ENCODE measurements at regions not wholly inside any gene's neighbourhood (a gene's known extent, or its start where the extent isn't known, plus 50 kb on each side); places are given as distances from the start of the nearest gene placed in this dataset.
"Not testable (repeated sequence)": the region's sequence is repeated elsewhere in the genome, so short reads cannot be mapped to it uniquely, and the experiment has no call there.

- DNase-seq (ENCODE audit: low read depth in 4 of 4, low spot score in 2 of 4), result no peak
Observed at GRCh38 chr5:38607396-38607795, 51.0 kb upstream of the LIFR start.

- DNase-seq (ENCODE audit: low read depth in 4 of 4, low spot score in 2 of 4), result no peak
Observed at GRCh38 chr5:38607930-38608564, 51.6 kb upstream of the LIFR start.

- no peak for DNase-seq (ENCODE audit: low read depth in 4 of 4, low spot score in 2 of 4)
Observed at GRCh38 chr5:38608874-38609273, 52.4 kb upstream of the LIFR start.

DNA sequence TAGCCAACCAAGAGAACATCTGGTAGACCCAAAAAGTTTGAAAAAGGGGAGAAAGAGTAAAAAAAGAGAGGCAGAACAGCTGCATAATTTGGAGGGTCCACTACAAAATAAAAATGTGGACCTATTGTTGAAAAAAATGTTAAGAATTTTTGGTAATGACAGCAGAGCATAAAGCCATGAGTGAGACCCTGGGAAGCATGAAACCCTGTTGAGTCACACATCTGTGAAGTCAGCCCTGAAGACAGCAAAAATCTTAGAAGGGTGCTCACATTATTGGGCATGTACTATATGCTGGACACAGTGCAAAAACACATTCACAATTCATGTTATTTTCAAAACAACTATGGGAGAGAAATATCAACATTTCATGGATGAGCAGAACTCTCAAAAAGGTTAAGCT is 56.4 kb upstream of the LIFR start:
- DNase-seq (ENCODE audit: low read depth in 4 of 4, low spot score in 2 of 4), result no peak

- DNase-seq (ENCODE audit: low read depth in 4 of 4, low spot score in 2 of 4), result no peak
Observed at GRCh38 chr5:38613490-38613889, 57.0 kb upstream of the LIFR start.

GRCh38 chr5:38613992-38614836 is 57.8 kb upstream of the LIFR start:
- no peak for DNase-seq (ENCODE audit: low read depth in 4 of 4, low spot score in 2 of 4)

GRCh38 chr5:38615042-38615441 is 58.6 kb upstream of the LIFR start:
- DNase-seq (ENCODE audit: low read depth in 4 of 4, low spot score in 2 of 4), result no peak

GRCh38 chr5:38615981-38616451 is 59.6 kb upstream of the LIFR start:
- no peak for DNase-seq (ENCODE audit: low read depth in 4 of 4, low spot score in 2 of 4)

GRCh38 chr5:38618154-38618553 is 61.7 kb upstream of the LIFR start:
- DNase-seq (ENCODE audit: low read depth in 4 of 4, low spot score in 2 of 4), result no peak

DNA sequence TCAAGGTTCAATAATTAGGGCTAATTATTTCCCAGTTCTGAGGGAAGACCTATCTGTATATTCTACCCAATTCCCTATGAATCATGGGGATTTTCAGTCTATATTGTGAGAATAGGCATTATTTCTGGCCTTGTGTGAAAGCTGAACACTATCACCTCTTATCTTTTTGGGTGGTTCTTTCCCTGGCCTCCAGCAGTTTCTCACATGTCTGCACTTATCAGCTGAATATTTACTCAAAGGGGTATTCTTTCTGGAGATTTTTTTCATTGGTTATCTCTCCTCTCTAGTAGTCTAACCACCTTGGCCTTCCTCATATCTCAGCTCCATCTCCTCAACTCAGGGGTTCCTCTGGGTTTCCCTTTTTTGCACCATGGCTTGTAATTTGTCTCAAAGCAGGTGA is 64.9 kb upstream of the LIFR start:
- DNase-seq (ENCODE audit: low read depth in 4 of 4, low spot score in 2 of 4), result no peak

DNA sequence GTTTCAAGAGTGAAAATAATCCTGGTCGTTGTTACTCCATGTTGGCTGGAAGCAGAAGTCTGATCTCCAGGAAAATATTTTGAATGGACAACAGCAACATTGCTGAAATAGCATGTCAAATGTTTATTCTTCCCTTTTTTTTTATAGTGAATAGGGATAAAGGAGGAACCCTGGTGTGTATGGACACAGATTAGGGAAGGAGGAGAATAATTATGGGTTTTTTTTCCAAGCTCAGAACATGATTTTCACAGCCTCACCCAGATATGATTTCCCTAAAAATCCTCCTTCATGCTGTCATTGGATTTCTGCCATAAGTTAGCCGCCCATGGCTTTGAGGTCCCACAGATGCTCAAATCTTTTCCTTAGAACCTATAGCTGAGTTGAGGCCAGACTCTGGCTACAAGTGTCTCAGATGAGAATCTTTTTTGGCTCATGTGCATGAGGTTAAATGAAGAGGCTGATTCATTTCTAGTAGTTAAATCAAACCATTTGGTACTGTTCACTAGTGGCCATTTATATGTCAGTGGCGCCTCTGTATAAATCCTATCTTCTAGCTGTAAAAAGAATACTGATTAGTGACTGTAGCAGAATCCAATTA is 65.5 kb upstream of the LIFR start:
- no peak for DNase-seq (ENCODE audit: low read depth in 4 of 4, low spot score in 2 of 4)

GRCh38 chr5:38622723-38623129 is 66.3 kb upstream of the LIFR start:
- DNase-seq (ENCODE audit: low read depth in 4 of 4, low spot score in 2 of 4), result no peak

GRCh38 chr5:38624541-38624940 is 68.1 kb upstream of the LIFR start:
- not testable (repeated sequence) for DNase-seq (ENCODE audit: low read depth in 4 of 4, low spot score in 2 of 4)

DNA sequence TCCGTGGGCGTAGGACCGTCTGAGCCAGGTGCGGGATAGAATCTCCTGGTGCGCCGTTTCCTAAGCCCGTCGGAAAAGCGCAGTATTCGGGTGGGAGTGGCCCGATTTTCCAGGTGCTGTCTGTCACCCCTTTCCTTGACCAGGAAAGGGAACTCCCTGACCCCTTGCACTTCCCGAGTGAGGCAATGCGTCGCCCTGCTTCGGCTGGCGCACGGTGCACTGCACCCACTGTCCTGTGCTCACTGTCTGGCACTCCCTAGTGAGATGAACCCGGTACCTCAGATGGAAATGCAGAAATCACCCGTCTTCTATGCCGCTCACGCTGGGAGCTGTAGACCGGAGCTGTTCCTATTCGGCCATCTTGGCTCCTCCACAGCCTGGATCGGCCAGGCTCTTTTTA is 74.9 kb upstream of the LIFR start:
- DNase-seq (ENCODE audit: low read depth in 4 of 4, low spot score in 2 of 4), result not testable (repeated sequence)

DNA sequence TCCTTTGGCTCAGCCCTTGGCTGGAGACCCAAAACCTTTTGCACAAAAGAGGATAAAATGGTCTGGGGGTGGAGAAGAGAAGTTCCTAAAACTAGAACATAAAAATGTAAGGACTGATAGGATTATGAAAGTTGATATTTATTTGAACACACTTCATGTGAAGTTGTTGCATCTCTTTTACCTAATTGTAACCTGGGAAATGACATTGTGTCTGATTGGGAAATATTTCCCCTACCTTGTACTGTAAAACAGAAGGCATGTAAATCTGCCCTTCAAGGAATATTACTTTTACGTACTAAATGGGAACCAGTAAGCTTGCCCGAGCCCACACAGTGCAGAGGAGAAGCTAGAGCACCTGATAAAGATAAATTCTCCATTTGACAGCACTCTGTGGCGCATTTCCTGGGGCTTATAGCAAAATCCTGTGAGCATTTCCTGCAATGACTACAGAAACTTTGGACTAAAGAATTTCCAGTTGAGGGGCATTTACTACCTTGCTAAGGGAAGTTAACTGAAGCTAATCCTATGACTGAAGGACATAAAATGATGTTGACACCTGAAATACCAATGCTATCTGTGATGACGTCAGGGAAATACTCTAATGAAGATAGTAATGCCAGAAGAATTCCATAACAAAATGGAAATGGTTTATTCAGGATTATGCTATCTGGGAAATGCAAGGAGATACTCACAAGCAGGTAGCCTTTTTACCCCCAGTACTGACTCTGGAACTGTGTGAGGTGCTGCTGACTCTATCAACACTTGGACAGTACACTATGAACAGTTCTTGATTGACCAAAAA is 78.3 kb upstream of the LIFR start:
- no peak for DNase-seq (ENCODE audit: low read depth in 4 of 4, low spot score in 2 of 4)

DNA sequence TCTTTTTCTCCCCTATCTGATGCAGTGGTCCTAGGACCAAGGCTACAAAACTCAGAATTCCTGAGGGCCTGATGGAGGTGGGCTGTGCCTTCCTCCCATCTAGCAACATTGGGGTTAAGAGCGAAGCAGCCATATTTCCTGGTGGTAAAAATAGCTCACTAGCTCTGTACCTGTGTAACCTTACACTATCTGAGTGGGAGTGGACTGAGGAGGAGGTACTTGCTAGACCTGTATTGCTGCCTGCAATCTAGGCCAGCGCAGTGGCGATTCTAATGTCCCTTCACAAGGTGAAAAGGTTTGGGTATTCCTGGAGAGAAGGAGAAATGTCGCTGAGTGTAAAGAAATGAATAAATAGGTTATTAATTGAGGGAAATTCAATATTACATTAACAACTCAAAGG is 80.2 kb upstream of the LIFR start:
- DNase-seq (ENCODE audit: low read depth in 4 of 4, low spot score in 2 of 4), result no peak

GRCh38 chr5:38638656-38639055 is 82.2 kb upstream of the LIFR start:
- DNase-seq (ENCODE audit: low read depth in 4 of 4, low spot score in 2 of 4), result no peak

- no peak for DNase-seq (ENCODE audit: low read depth in 4 of 4, low spot score in 2 of 4)
Observed at GRCh38 chr5:38639377-38640358, 83.2 kb upstream of the LIFR start.

- no peak for DNase-seq (ENCODE audit: low read depth in 4 of 4, low spot score in 2 of 4)
Observed at GRCh38 chr5:38641003-38641402, 84.6 kb upstream of the LIFR start.

Measured in left renal cortex interstitium (tissue), 4 donors.